UCSD-AML1 (cell line): ENCODE measurements at regions not wholly inside any gene's neighbourhood (a gene's known extent, or its start where the extent isn't known, plus 50 kb on each side); places are given as distances from the start of the nearest gene placed in this dataset.

ENCODE experiments used
- DNase-seq: peaks from one replicate; lab custom pipeline; 2025; ENCODE audit not compliant: unreplicated experiment; lab: John Stamatoyannopoulos, UW

- DNase-seq: no peak
These were observed 552.3 kb downstream of the TDRD15 start for GRCh38 chr2:21676041-21676440.

GRCh38 chr2:21676676-21677075 is 552.9 kb downstream of the TDRD15 start:
- no peak for DNase-seq

- no peak for DNase-seq
These were observed 560.1 kb downstream of the TDRD15 start for GRCh38 chr2:21683838-21684237.

GRCh38 chr2:21687589-21687988 is 563.8 kb downstream of the TDRD15 start:
- no peak for DNase-seq

GRCh38 chr2:21690005-21690404 is 566.2 kb downstream of the TDRD15 start:
- no peak for DNase-seq

- no peak for DNase-seq
These were observed 569.3 kb downstream of the TDRD15 start for GRCh38 chr2:21693081-21693480.

- no peak for DNase-seq
These were observed 570.5 kb downstream of the TDRD15 start for GRCh38 chr2:21694079-21694878.

- DNase-seq: no peak
These were observed 573.1 kb downstream of the TDRD15 start for GRCh38 chr2:21696900-21697299.

- no peak for DNase-seq
These were observed 576.9 kb downstream of the TDRD15 start for GRCh38 chr2:21700644-21701043.

- DNase-seq: no peak
These were observed 586.3 kb downstream of the TDRD15 start for GRCh38 chr2:21710031-21710430.

GRCh38 chr2:21710496-21710895 is 586.7 kb downstream of the TDRD15 start:
- DNase-seq: no peak

GRCh38 chr2:21715887-21716286 is 592.1 kb downstream of the TDRD15 start:
- DNase-seq: no peak

GRCh38 chr2:21727101-21727500 is 603.3 kb downstream of the TDRD15 start:
- no peak for DNase-seq

- no peak for DNase-seq
These were observed 604.4 kb downstream of the TDRD15 start for GRCh38 chr2:21728133-21728532.

GRCh38 chr2:21730141-21730540 is 606.4 kb downstream of the TDRD15 start:
- DNase-seq: no peak

- DNase-seq: no peak
These were observed 616.7 kb downstream of the TDRD15 start for GRCh38 chr2:21740484-21740883.

- no peak for DNase-seq
These were observed 622.7 kb downstream of the TDRD15 start for GRCh38 chr2:21746499-21746898.

GRCh38 chr2:21748501-21748900 is 624.7 kb downstream of the TDRD15 start:
- no peak for DNase-seq

- no peak for DNase-seq
These were observed 630.5 kb downstream of the TDRD15 start for GRCh38 chr2:21754164-21754788.

GRCh38 chr2:21757805-21758430 is 634.1 kb downstream of the TDRD15 start:
- no peak for DNase-seq

- no peak for DNase-seq
These were observed 636.1 kb downstream of the TDRD15 start for GRCh38 chr2:21759819-21760218.

GRCh38 chr2:21761361-21761760 is 637.6 kb downstream of the TDRD15 start:
- DNase-seq: no peak
